IPS-NIHi7 (cell line): ENCODE measurements at regions not wholly inside any gene's neighbourhood (a gene's known extent, or its start where the extent isn't known, plus 50 kb on each side); places are given as distances from the start of the nearest gene placed in this dataset.

Experiments
- DNase-seq: peaks from one replicate; pipeline ENCODE4 v3.0.0; 2012; ENCODE audit warnings: mixed read lengths; ENCODE audit errors: extremely low spot score

GRCh38 chr1:5501206-5501930, 490.9 kb downstream of the NPHP4 start:
- DNase-seq, result no peak

GRCh38 chr1:5500541-5500940, 491.7 kb downstream of the NPHP4 start:
- no peak for DNase-seq

- DNase-seq, result no peak
Observed at GRCh38 chr1:5497503-5497902, 494.7 kb downstream of the NPHP4 start.

GRCh38 chr1:5495596-5496410, 496.4 kb downstream of the NPHP4 start:
- no peak for DNase-seq

DNA sequence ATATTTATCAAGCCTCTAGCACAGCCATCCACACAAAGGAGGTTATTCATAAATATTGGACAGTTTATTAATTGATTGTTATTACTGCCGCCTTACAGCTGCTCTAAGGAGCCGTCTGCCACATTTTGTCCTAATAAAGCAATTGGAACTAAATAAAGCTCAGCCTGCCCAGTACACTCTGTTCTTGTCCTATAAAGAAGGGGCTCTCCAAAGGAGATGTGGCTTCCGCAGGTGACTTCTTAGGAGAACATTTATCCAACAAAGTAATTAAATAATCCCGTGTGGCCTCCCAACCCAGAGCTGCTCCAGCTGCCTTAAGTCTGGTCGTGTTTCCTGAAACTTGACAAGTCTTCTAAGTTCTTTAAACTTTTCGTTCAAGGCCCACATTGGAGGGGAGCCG, 497.7 kb downstream of the NPHP4 start:
- no peak for DNase-seq

DNA sequence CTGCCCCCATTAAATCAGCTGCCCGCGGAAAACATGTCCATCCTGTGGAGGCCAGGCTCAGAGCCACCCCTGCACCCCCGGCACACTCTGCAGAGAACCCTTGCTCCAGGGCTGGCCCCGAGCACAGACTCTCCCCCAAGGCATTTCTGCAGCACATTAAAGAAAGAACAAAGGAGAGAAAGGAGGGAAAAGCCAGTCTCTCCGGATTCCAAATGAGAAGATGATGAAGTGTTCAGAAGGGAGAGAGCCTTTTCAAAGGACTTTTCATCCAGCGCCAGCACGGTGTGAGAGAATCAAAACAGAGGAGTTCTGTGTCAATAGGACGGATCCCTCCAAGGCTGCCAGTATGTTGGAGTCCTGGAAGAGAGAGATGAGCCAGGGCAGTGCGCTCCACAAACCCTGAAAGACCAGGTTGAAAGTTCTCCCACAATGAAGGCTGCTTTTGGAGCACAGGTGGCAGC, 498.3 kb downstream of the NPHP4 start:
- no peak for DNase-seq

DNA sequence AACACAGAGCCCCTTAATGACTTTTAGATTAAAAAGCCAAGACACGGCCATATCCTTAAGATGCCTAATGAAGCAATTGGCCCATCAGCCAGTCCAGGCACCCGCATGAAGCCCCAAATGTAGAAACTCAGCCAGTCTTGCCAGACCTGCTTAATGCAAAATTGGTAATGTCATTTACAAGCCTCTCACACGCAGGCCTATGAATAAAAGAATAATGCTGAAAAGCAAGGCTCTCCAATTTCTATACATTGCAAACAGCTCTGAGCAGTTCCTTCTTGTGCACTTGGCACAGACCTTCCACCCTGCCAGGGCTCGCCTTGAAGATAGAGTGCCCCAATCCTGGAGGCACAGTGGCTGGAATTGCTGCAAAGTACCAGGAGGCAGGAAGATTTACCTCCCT, 498.9 kb downstream of the NPHP4 start:
- DNase-seq, result no peak

- DNase-seq, result no peak
Observed at GRCh38 chr1:5492846-5493245, 499.4 kb downstream of the NPHP4 start.

GRCh38 chr1:5491207-5491904, 500.9 kb downstream of the NPHP4 start:
- DNase-seq, result no peak

GRCh38 chr1:5490635-5491034, 501.6 kb downstream of the NPHP4 start:
- no peak for DNase-seq

DNA sequence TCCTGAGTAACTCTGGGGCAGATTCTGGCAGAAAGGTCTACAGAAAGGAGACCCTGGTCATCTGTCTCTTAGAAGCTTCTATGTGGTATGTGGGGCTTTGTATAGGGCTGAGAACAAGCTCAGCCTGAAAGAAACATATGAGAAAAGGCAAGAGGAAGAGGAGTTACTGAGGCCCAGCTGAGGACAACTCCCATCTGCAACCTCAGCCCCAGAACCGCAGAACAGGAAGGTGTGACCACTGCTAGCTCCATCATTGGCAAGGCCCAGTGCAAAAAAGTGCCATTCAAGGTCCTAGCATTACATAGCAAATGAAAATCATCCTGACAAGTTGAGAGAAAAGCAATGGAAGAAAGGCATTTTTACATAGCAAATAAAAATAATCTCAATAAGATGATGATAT, 503.8 kb downstream of the NPHP4 start:
- no peak for DNase-seq

DNA sequence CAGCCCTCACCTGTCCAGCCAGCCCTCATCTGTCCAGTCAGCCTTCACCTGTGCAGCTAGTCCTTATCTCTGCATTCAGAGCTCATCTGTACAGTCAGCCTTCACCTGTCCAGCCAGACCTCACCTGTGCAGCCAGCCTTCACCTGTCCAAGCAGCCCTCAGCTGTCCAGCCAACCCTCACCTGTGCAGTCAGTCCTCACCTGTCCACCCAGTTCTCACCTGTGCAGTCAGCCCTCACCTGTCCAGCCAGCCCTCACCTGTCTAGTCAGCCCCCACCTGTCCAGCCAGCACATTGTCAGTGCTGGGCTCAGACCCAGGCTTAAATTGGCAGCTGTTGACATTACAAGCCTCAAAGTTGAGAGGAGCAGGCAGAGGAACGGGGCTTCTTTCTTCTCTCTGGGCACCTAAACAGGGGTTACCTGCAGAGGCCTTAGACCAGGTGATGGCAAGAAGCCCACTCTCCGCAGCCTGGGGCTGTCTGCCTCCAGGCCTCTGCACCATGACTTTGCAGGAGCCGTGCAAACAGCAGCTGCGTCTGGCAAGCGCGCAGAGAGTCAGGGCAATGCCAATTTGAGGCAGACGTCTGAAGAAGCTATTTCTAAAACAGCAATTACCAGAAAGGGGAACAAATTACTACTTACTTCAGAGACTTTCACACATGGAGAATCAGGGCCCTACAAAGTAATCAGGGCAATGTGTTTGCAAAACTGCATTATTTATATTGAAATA, 506.1 kb downstream of the NPHP4 start:
- DNase-seq, result no peak

DNA sequence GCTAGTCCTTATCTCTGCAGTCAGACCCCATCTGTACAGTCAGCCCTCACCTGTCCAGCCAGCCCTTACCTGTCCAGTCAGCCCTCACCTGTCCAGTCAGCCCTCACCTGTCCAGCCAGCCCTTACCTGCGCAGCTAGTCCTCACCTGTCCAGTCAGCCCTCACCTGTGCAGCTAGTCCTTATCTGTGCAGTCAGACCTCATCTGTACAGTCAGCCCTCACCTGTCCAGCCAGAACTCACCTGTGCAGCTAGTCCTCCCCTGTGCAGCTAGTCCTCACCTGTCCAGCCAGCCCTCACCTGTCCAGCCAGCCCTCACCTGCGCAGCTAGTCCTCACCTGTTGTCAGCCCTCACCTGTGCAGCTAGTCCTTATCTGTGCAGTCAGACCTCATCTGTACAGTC, 506.8 kb downstream of the NPHP4 start:
- DNase-seq, result no peak

GRCh38 chr1:5484451-5485165, 507.6 kb downstream of the NPHP4 start:
- no peak for DNase-seq

GRCh38 chr1:5481889-5482288, 510.3 kb downstream of the NPHP4 start:
- peak; percentile 88 for DNase-seq

DNA sequence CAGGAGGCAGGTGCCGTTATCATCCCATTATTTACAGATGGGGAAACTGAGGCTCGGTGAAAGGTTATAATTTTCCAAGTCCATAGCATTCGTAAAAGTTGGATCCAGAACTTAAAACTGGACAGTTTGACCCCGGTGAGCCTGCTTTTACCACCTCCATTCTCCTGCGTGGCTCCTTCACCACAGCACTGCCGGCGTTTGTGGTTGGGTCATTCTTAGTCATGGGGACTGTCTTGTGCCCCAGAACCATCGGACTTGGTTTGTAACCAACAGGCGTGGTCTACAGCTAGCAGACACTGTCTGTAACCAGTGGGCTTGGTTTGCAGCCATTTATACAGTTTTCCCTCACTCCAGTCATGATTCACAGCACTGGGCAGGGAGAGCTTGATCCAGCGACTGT, 511.3 kb downstream of the NPHP4 start:
- no peak for DNase-seq

GRCh38 chr1:5479876-5480646, 512.2 kb downstream of the NPHP4 start:
- DNase-seq, result no peak

DNA sequence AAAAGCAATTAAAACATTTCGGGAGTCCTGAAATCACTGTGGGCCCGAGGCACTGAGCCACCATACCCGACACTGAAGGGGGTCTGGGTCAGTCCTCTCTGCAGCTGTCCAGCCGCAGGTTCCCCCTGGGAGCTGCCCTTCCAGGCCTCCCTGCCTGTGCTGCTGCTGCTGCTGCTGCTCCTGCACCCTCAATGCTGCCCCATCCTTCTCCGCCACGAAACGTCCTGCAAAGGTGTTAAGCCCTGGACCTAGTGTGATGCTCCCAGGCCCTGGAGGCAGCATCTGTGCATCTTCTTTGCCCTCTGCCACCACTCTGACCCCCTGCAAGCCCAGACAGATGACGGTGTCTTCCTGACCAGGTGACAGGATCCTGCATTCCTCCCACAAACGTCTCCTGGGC, 513.3 kb downstream of the NPHP4 start:
- DNase-seq, result no peak

DNA sequence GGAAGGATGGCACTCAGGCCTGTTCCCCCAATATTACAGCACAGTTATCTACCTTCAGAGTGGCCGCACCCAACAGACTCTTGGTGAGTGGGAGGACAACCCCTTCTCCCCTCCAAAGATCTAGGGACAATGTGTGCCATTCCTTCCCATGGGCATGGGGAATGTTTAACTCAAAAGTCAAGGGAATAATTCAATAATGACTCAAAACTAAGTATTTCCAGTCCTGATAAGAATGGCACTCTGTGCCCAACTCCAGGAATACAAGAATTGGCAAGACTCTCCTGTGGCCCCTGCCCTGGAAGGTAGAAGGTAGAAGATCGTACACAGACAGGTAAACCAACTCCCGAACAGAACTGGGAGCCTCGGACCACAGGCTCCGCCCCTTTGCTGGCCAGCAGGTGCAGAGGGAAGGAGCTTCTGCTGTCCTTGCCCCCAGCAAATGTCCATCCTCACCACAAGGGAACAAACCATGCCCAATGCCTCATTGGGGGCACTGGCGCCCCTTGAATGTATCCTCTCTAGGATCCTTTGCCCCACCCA, 514.0 kb downstream of the NPHP4 start:
- no peak for DNase-seq

DNA sequence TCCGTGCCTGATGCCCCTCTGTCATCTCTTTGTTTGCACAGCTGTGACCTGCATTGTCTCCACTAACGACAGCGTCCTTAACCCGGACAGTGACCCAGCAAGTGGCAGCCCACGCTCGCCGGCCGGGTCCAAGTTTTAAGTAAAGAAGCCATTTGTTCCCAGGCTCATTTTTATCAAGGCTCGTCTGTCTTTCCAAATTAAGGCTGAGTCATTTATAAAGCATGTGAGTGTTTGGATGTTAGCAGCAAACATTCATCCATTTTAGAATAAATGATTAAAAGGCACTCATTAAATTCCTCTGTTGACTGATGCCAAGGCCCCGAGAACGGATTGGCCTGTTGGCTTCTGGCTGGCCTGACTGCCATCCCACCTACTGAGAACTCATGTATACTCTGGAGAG, 514.5 kb downstream of the NPHP4 start:
- DNase-seq, result no peak
